ENCODE measurements at regions not wholly inside any gene's neighbourhood (a gene's known extent, or its start where the extent isn't known, plus 50 kb on each side); places are given as distances from the start of the nearest gene placed in this dataset.

DNA sequence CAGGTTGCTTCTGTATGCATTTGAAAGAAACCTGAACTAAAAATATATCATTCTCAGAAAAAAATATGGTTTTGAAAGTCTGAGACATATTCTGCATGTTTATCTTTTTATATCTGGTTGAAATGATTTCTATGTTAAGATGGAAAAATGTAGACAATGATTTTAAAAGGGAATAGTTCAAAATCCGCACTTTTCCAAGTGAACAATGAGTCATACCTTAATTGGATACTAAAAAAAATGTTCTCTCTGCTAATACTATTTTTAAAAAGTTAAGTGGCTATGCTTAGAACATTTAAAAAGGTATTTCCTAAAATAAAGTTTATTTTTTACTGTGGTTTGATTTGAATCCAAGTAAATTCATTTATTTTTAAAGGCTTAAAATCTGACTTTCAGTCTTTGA lies 801.4 kb downstream of the SLITRK6 start:
- ATAC-seq (no peak), DNase-seq (no peak)
- Histone ChIP-seq H3K27ac (no peak overlapping the region), H3K9me3 (peaks cover 3% of the 10 kb centered on the region), H3K4me3 (no peak overlapping the region), H3K27me3 (ENCODE audit: insufficient read depth in 3 of 3, low read length in 2 of 3) (no peaks in the 10 kb centered on the region), H3K4me1 (no peaks in the 10 kb centered on the region), H3K36me3 (ENCODE audit: insufficient read depth in 1 of 2, low read depth in 1 of 2) (no peaks in the 10 kb centered on the region)
- TF ChIP-seq, protein P1, sequence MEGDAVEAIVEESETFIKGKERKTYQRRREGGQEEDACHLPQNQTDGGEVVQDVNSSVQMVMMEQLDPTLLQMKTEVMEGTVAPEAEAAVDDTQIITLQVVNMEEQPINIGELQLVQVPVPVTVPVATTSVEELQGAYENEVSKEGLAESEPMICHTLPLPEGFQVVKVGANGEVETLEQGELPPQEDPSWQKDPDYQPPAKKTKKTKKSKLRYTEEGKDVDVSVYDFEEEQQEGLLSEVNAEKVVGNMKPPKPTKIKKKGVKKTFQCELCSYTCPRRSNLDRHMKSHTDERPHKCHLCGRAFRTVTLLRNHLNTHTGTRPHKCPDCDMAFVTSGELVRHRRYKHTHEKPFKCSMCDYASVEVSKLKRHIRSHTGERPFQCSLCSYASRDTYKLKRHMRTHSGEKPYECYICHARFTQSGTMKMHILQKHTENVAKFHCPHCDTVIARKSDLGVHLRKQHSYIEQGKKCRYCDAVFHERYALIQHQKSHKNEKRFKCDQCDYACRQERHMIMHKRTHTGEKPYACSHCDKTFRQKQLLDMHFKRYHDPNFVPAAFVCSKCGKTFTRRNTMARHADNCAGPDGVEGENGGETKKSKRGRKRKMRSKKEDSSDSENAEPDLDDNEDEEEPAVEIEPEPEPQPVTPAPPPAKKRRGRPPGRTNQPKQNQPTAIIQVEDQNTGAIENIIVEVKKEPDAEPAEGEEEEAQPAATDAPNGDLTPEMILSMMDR (IDR thresholded peaks at IDR 0.05) = no peak
- intact Hi-C loops (cut with DNase I) = no loop called here
- WGBS, 3 donors = 59 to 75% (median 71%) methylated on average over 1 of the region's 1 CpG

DNA sequence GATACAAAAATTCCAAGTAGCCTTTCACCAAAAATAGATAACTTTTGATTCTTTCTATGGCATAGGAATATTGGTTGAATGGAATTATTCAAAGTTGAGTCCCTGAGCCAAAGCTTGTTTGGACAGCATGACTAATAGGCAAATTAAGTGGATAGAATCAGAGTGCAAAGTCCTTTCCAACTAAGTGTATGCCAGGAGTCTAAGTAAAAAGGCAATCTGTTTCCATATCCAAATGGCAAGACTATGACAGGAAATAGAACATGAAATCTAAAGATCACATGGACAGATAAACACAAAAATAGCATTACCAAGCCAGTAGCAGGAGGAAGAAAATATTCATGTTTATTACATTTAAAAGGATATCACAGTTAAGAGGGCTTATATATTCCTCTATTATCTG lies 804.6 kb downstream of the SLITRK6 start:
- Histone ChIP-seq H3K9me3 (peaks cover 3% of the 10 kb centered on the region), H3K4me3 (no peak overlapping the region), H3K4me1 (no peaks in the 10 kb centered on the region), H3K36me3 (ENCODE audit: insufficient read depth in 1 of 2, low read depth in 1 of 2) (no peaks in the 10 kb centered on the region), H3K27ac (no peak overlapping the region), H3K27me3 (ENCODE audit: insufficient read depth in 3 of 3, low read length in 2 of 3) (no peaks in the 10 kb centered on the region)
- ATAC-seq = no peak
- TF ChIP-seq, protein P1 (IDR thresholded peaks at IDR 0.05) = no peak
- DNase-seq = no peak
- intact Hi-C loops (cut with DNase I) = no loop called here

DNA sequence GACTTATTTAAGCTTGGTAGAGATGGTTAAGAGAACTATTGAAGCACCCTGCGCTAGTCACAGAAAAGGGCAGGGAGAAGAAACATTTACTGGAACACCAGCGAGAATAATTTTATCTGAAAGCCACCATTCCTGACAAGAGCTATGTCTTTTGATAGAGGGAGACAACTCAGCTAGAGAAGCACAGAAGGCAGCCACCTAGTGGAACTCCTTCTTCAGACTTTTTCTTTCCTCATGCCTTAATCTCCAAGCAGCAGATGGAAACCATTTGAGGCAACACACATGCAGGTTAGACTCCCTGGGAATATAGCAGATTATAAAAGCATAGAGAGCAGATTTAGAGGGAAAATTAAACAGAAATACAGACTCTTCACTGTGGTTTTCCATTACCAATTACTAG lies 813.4 kb downstream of the SLITRK6 start:
- WGBS, 3 donors = 77 to 87% (median 85%) methylated on average over 2 of the region's 2 CpGs
- intact Hi-C loops (cut with DNase I) = no loop called here
- TF ChIP-seq, protein P1 (IDR thresholded peaks at IDR 0.05) = no peak
- H3K4me3 ChIP-seq = no peak overlapping the region
- no peak for ATAC-seq
- no peaks in the 10 kb centered on the region for H3K4me1 ChIP-seq
- H3K9me3 ChIP-seq = no peaks in the 10 kb centered on the region
- no peak for DNase-seq
- H3K36me3 ChIP-seq (ENCODE audit: insufficient read depth in 1 of 2, low read depth in 1 of 2) = no peaks in the 10 kb centered on the region
- no peak overlapping the region for H3K27ac ChIP-seq
- no peaks in the 10 kb centered on the region for H3K27me3 ChIP-seq (ENCODE audit: insufficient read depth in 3 of 3, low read length in 2 of 3)

DNA sequence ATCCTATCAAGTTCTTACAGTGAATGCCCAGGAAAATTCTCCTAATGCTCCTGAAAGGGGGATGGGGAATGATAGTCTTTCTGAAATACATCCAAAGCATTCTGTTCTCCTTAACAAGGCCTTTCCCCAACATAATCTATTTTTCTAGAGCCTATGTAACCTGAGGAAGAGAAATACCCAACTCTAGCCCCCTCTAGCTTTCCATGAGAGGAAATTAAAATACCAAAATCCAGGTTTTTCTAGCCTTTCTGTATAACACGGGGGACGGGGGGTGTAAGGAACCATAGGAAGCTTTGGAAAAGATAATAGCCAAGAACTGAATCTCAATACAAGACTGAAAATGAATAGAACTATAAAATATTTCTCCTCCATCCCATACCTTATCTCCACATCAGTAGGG lies 815.9 kb downstream of the SLITRK6 start:
- Histone ChIP-seq H3K4me1 (no peaks in the 10 kb centered on the region), H3K4me3 (no peak overlapping the region), H3K9me3 (no peaks in the 10 kb centered on the region), H3K27ac (no peak overlapping the region), H3K36me3 (ENCODE audit: insufficient read depth in 1 of 2, low read depth in 1 of 2) (no peaks in the 10 kb centered on the region), H3K27me3 (ENCODE audit: insufficient read depth in 3 of 3, low read length in 2 of 3) (no peaks in the 10 kb centered on the region)
- ATAC-seq = no peak
- intact Hi-C loops (cut with DNase I) = no loop called here
- WGBS, 3 donors = 72 to 86% (median 80%) methylated on average over 2 of the region's 2 CpGs
- TF ChIP-seq, protein P1 (IDR thresholded peaks at IDR 0.05) = no peak
- DNase-seq = no peak

DNA sequence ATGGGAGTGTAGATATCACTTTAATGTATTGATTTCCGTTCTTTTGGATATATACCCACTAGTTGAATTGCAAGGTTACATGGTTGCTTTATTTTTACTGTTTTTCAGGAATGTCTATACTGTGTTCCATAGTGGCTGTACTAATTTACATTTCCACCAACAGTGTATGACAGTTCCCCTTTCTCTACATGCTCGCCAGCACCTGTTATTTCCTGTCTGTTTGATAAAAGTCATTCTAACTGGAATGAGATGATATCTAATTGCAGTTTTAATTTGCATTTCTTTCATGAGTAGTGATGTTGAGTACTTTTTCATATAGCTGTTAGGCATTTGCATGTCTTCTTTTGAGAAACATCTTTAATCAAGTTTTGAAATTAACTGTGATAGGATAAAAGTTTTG lies 818.6 kb downstream of the SLITRK6 start:
- Histone ChIP-seq H3K27me3 (ENCODE audit: insufficient read depth in 3 of 3, low read length in 2 of 3) (no peaks in the 10 kb centered on the region), H3K4me1 (no peaks in the 10 kb centered on the region), H3K4me3 (no peak overlapping the region), H3K36me3 (ENCODE audit: insufficient read depth in 1 of 2, low read depth in 1 of 2) (no peaks in the 10 kb centered on the region), H3K9me3 (no peaks in the 10 kb centered on the region), H3K27ac (no peak overlapping the region)
- DNase-seq (no peak), ATAC-seq (no peak)
- WGBS, 3 donors = 62 to 67% (median 66%) methylated on average over 2 of the region's 2 CpGs
- intact Hi-C loops (cut with DNase I) = no loop called here
- TF ChIP-seq, protein P1 (IDR thresholded peaks at IDR 0.05) = no peak
